OCI-LY1 (cell line): ENCODE measurements at regions not wholly inside any gene's neighbourhood (a gene's known extent, or its start where the extent isn't known, plus 50 kb on each side); places are given as distances from the start of the nearest gene placed in this dataset.

ENCODE experiments used
- EZH2 ChIP-seq: fragments of 200-600 bp; sonication (generic), shearing (Covaris generic); IDR thresholded peaks from 2 replicates; pipeline ENCODE4 v1.8.0; 2017; ENCODE audit warnings: borderline replicate concordance, mixed run types, mild to moderate bottlenecking, antibody characterized with exemption, low read length, moderate library complexity, mixed read lengths
- TF ChIP-seq, protein P1 (sequence below): fragments of 200-600 bp; sonication (generic), shearing (Covaris generic); IDR thresholded peaks from 2 replicates; pipeline ENCODE4 v1.5.1; 2017; ENCODE audit warnings: mild to moderate bottlenecking, antibody characterized with exemption, low read length, moderate library complexity, mixed read lengths

DNA sequence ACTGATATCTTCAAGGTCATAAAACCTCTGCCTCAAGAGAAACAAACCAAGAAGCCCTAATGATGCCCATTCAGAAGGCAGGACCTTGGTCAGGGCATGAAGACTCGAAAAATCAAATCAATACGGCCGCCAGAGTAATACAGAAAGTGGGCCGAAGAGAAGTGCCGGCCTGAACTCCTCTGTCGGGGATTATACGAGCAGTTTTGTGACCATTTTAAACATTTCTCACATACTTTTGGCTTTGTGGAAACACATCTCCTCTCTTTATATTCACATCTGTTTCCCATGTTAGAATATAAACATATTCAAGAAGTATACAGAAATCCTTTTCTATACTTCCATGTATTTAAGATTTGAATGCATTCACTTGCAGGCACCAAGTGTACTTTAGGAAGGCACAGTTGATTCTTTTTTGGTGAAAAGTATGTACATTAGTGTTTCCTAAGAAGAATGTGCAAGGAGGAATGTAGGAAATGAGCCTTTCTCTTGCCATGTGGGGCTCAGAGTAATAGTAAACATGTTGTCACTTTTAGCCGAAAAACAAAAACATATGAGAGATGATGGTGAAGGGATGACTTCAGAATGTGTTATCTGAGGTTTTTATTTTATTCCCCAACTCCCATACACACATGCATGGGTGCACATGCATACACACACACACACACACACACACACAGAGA is 707.9 kb upstream of the ID2 start:
- TF ChIP-seq, protein P1, sequence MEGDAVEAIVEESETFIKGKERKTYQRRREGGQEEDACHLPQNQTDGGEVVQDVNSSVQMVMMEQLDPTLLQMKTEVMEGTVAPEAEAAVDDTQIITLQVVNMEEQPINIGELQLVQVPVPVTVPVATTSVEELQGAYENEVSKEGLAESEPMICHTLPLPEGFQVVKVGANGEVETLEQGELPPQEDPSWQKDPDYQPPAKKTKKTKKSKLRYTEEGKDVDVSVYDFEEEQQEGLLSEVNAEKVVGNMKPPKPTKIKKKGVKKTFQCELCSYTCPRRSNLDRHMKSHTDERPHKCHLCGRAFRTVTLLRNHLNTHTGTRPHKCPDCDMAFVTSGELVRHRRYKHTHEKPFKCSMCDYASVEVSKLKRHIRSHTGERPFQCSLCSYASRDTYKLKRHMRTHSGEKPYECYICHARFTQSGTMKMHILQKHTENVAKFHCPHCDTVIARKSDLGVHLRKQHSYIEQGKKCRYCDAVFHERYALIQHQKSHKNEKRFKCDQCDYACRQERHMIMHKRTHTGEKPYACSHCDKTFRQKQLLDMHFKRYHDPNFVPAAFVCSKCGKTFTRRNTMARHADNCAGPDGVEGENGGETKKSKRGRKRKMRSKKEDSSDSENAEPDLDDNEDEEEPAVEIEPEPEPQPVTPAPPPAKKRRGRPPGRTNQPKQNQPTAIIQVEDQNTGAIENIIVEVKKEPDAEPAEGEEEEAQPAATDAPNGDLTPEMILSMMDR = no peak
- no peak for TF ChIP-seq EZH2
